LNCAP (cell line): ENCODE measurements at regions not wholly inside any gene's neighbourhood (a gene's known extent, or its start where the extent isn't known, plus 50 kb on each side); places are given as distances from the start of the nearest gene placed in this dataset.

Experiments used
- TF ChIP-seq, protein P1 (sequence below): fragments of 450-650 bp; IDR thresholded peaks from 2 replicates; pipeline ENCODE4 v1.5.1; 2017; ENCODE audit warnings: mild to moderate bottlenecking

DNA sequence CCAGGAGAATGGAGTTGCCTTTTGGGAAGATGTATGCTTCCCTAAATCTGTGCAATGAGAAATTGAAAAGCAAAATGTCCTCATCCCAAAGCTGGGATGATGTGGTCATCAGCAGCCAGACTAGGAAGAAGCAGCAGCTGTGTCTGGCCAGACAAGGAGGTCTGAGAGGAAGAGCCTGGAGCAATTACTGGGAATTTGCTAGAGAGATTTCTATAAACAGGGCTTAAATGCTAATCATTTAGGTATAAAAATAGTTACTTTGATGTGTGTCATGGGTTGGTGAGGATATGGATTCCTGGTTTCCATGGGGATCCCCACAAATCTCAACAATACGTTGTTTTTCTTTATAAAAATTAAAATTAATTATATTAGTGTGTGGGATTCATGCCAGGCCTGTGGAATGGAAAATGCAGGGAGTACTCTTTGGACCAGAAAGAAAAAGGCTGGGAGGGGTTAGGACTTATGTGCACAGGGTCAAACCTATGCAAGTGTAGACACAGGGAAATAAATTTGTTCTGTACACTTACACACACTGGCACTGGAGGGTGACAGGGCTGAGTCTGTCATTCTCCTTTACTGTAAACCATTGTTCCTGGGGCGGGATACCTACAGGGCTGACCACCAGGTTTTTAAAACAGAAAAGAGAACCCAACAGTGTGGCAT lies 58.7 kb upstream of the TRPC7 start:
- TF ChIP-seq, protein P1, sequence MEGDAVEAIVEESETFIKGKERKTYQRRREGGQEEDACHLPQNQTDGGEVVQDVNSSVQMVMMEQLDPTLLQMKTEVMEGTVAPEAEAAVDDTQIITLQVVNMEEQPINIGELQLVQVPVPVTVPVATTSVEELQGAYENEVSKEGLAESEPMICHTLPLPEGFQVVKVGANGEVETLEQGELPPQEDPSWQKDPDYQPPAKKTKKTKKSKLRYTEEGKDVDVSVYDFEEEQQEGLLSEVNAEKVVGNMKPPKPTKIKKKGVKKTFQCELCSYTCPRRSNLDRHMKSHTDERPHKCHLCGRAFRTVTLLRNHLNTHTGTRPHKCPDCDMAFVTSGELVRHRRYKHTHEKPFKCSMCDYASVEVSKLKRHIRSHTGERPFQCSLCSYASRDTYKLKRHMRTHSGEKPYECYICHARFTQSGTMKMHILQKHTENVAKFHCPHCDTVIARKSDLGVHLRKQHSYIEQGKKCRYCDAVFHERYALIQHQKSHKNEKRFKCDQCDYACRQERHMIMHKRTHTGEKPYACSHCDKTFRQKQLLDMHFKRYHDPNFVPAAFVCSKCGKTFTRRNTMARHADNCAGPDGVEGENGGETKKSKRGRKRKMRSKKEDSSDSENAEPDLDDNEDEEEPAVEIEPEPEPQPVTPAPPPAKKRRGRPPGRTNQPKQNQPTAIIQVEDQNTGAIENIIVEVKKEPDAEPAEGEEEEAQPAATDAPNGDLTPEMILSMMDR, result no peak

DNA sequence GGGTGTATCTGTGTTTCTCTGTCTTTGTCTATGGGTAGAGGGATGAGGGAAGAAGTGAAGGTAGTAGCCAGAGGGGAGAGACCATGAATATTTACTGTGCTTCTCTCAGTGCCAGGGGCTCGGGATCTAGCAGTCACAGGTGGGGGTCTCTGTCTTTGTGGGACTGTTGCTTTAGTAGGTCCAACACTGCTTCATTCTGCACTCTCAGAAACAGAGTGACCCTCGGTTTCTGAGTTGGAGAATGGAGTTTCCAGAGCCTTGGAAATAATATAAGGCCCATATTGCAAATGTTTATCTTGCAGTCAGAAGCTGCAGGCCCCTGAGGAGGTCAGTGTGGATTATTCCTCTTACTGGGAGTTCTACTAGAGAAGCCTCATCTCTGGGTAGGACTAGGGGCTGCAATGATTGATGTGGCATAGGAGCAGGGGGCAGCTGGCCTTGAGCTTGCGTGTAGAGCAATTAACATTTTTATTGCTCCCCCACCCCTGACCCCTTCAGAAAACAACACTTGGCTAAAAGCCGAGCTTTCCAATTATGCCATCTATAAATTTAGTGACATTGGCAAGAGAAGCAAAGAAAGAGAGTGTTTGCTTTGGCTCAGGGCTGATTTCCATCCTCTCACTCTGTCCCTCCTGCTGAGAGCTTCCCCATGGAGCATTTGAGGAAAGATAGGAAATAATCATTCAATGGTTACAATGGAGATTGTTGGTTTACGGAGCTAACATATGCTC lies 55.0 kb upstream of the TRPC7 start:
- TF ChIP-seq, protein P1, result no peak

DNA sequence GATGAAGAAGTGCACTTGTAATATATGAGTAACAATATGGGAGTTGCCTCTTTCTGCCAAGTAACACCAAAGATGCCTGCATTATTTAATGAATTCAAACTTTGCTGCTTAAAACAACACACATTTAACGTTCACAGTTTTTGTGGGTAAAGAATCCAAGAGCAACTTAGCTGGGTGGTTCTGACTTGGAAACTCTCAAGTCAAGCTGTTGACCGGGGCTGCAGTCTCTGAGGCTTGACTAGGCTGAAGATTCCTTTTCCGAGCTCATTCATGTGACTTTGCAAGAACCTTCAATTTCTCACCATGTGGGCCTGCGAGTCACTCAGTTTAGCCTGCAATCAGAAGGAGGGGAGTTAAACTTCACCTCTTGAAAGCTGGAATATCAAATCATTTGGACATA lies 53.0 kb upstream of the TRPC7 start:
- TF ChIP-seq, protein P1, result no peak
